DND-41 (cell line): ENCODE measurements at regions not wholly inside any gene's neighbourhood (a gene's known extent, or its start where the extent isn't known, plus 50 kb on each side); places are given as distances from the start of the nearest gene placed in this dataset.

ENCODE experiments used
- ATAC-seq: fragments of 200-7000 bp; cut with Tn5 transposase; 3 replicates; pipeline ENCODE4 v1.9.1; 2021; ENCODE audit warnings: low read depth; ENCODE audit not compliant: insufficient read depth
- DNase-seq: peaks from one replicate; pipeline ENCODE4 v3.0.0-alpha.2; 2020
- H2AFZ ChIP-seq: 2 replicates; pipeline ENCODE4 v1.6.0; 2012; ENCODE audit warnings: low read depth, low read length
- H3K27ac ChIP-seq: 2 replicates; pipeline ENCODE4 v1.5.1; 2012; ENCODE audit warnings: low read length, inconsistent platforms
- H3K27me3 ChIP-seq: fragments of 200-600 bp; sonication (generic); 2 replicates; pipeline ENCODE4 v1.6.0; 2012; ENCODE audit warnings: low read length, mild to moderate bottlenecking, inconsistent platforms; ENCODE audit not compliant: insufficient read depth, poor library complexity
- H3K36me3 ChIP-seq: 2 replicates; pipeline ENCODE4 v1.5.1; 2012; ENCODE audit warnings: low read length, inconsistent platforms; ENCODE audit not compliant: insufficient read depth
- H3K4me1 ChIP-seq: 2 replicates; pipeline ENCODE4 v1.5.1; 2012; ENCODE audit warnings: mild to moderate bottlenecking, low read length; ENCODE audit not compliant: insufficient read depth
- H3K4me2 ChIP-seq: 2 replicates; pipeline ENCODE4 v1.6.0; 2012; ENCODE audit warnings: mild to moderate bottlenecking, moderate library complexity, low read length, inconsistent platforms; ENCODE audit not compliant: insufficient read depth
- H3K4me3 ChIP-seq, 2 experiments: fragments of 200-600 bp in 1 of 2; shearing (Covaris generic) in 1 of 2; 2 replicates each; pipeline ENCODE4 v1.5.1; 2012 to 2016; ENCODE audit warnings: inconsistent platforms in 2 of 2, low read length in 2 of 2, mild to moderate bottlenecking in 2 of 2, low read depth in 1 of 2, moderate library complexity in 1 of 2
- H3K79me2 ChIP-seq: 2 replicates; pipeline ENCODE4 v1.6.0; 2012; ENCODE audit warnings: low read length, inconsistent platforms; ENCODE audit not compliant: insufficient read depth
- H3K9ac ChIP-seq: 2 replicates; pipeline ENCODE4 v1.6.0; 2012; ENCODE audit warnings: low read depth, mild to moderate bottlenecking, inconsistent platforms, low read length, moderate library complexity
- H3K9me3 ChIP-seq: 2 replicates; pipeline ENCODE4 v1.5.1; 2012; ENCODE audit warnings: low read length, moderate library complexity, mild to moderate bottlenecking, inconsistent platforms; ENCODE audit not compliant: insufficient read depth, severe bottlenecking
- H4K20me1 ChIP-seq: 2 replicates; pipeline ENCODE4 v1.6.0; 2012; ENCODE audit warnings: low read length; ENCODE audit not compliant: insufficient read depth
- EZH2 ChIP-seq: IDR thresholded peaks from 3 replicates; pipeline ENCODE4 v1.6.1; 2012; ENCODE audit warnings: borderline replicate concordance, low read depth, mild to moderate bottlenecking, moderate library complexity, low read length, inconsistent platforms; ENCODE audit not compliant: severe bottlenecking
- TF ChIP-seq, protein P1 (sequence below): IDR thresholded peaks from 2 replicates; pipeline ENCODE4 v1.5.1; 2012; ENCODE audit warnings: borderline replicate concordance, low read length, moderate library complexity, mild to moderate bottlenecking; ENCODE audit not compliant: poor library complexity, severe bottlenecking; ENCODE audit errors: extremely low read depth

DNA sequence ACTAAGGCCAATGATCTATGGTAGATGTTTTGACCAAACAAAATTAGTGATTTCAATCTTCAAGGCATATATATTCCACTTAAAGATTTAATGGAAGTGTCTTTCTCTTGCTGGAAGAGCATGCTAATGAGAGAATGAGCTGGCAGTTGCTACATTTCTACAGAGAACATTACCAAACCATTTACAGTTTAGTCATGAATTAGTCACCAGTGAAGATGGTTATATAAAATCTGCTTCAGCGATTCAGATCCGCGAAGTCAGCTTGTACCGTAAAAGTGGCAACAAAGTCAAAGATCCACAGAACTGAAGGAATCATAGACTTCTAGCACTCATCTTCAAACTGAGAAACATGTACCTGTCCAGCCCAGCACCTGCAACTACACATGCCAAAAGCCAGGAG is 156.3 kb downstream of the SLITRK5 start:
- H3K9me3 ChIP-seq, result no peaks in the 10 kb centered on the region
- H3K4me2 ChIP-seq, result no peak overlapping the region
- no peak overlapping the region for H3K9ac ChIP-seq
- H4K20me1 ChIP-seq, result no peaks in the 10 kb centered on the region
- no peaks in the 10 kb centered on the region for H3K27me3 ChIP-seq
- DNase-seq, result no peak
- no peak overlapping the region for H3K4me3 ChIP-seq
- no peaks in the 10 kb centered on the region for H3K4me1 ChIP-seq
- H3K36me3 ChIP-seq, result no peaks in the 10 kb centered on the region
- H2AFZ ChIP-seq, result no peak overlapping the region
- no peak for ATAC-seq
- TF ChIP-seq EZH2, result no peak
- TF ChIP-seq, protein P1, sequence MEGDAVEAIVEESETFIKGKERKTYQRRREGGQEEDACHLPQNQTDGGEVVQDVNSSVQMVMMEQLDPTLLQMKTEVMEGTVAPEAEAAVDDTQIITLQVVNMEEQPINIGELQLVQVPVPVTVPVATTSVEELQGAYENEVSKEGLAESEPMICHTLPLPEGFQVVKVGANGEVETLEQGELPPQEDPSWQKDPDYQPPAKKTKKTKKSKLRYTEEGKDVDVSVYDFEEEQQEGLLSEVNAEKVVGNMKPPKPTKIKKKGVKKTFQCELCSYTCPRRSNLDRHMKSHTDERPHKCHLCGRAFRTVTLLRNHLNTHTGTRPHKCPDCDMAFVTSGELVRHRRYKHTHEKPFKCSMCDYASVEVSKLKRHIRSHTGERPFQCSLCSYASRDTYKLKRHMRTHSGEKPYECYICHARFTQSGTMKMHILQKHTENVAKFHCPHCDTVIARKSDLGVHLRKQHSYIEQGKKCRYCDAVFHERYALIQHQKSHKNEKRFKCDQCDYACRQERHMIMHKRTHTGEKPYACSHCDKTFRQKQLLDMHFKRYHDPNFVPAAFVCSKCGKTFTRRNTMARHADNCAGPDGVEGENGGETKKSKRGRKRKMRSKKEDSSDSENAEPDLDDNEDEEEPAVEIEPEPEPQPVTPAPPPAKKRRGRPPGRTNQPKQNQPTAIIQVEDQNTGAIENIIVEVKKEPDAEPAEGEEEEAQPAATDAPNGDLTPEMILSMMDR, result no peak
- no peaks in the 10 kb centered on the region for H3K79me2 ChIP-seq
- H3K27ac ChIP-seq, result no peak overlapping the region

DNA sequence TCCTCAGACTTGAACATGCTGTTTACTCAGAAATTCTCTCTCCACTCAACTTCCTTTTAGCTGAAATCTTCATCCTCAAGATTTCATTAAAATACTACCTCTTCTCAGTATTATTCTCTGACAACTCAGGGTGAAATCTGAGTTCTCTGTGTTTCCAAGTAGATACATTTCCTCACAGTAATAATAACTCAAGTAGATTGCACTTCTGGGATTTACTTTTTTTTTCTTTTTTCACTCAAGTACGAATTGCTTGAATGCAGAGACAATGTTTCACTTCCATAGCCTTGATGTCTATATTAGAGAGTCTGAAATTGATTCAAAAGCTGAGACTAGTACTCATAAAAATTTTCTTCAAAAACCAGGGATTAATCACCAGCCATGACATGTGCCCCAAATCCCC is 166.4 kb downstream of the SLITRK5 start:
- Histone ChIP-seq H3K9ac (no peak overlapping the region), H3K27me3 (no peaks in the 10 kb centered on the region), H3K4me1 (no peaks in the 10 kb centered on the region), H3K4me3 (no peak overlapping the region), H2AFZ (no peak overlapping the region), H4K20me1 (no peaks in the 10 kb centered on the region), H3K36me3 (no peaks in the 10 kb centered on the region), H3K79me2 (no peaks in the 10 kb centered on the region), H3K4me2 (no peak overlapping the region), H3K27ac (no peak overlapping the region), H3K9me3 (no peaks in the 10 kb centered on the region)
- TF ChIP-seq EZH2, result no peak
- TF ChIP-seq, protein P1, result no peak
- DNase-seq (no peak), ATAC-seq (no peak)

DNA sequence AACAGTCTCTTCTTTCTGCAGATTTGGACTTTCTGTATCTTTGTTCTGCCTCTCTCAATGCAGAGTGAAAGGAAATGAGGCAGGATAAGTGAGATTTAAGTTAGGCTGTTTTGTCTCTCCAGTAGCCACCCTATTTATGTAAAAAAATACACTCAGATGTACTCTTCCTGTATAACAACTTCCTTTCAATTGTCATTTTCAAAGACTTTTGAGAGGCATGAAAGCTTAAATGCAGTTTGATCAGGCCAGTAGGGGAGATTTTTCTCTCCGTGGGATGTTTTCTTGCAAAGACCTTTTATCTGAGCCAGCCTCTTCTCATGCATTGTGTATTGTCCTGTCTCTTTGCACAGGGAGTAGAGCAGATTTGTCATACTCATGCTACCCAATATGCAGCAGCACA is 166.8 kb downstream of the SLITRK5 start:
- Histone ChIP-seq H3K27me3 (no peaks in the 10 kb centered on the region), H3K9me3 (no peaks in the 10 kb centered on the region), H3K27ac (no peak overlapping the region), H3K4me2 (no peak overlapping the region), H3K4me3 (no peak overlapping the region), H3K36me3 (no peaks in the 10 kb centered on the region), H3K4me1 (no peaks in the 10 kb centered on the region), H4K20me1 (no peaks in the 10 kb centered on the region), H3K9ac (no peak overlapping the region), H3K79me2 (no peaks in the 10 kb centered on the region), H2AFZ (no peak overlapping the region)
- no peak for DNase-seq
- ATAC-seq, result no peak
- no peak for TF ChIP-seq EZH2
- TF ChIP-seq, protein P1, result no peak

DNA sequence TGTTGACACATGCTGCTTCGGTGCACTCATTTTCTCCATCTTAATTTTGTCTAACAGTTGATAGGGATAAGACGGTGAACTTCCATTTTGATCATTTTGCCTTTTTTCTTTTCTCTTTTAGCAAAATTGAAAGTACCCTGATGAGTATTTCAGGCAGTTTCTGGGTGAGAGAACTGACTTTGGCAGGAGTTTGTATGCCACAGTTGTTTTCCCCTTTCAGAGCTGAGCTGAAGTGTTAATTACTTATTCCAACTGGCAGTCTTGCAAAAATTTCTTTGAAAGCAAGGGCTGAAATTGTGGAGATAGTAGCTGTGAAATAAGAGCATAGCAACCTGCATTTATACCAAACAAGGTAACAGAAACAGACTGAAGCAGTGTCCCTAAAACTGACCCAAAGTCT is 180.2 kb downstream of the SLITRK5 start:
- Histone ChIP-seq H3K27me3 (no peaks in the 10 kb centered on the region), H3K4me3 (no peak overlapping the region), H2AFZ (no peak overlapping the region), H3K79me2 (no peaks in the 10 kb centered on the region), H3K9ac (no peak overlapping the region), H3K9me3 (no peaks in the 10 kb centered on the region), H3K4me1 (no peaks in the 10 kb centered on the region), H3K27ac (no peak overlapping the region), H3K36me3 (no peaks in the 10 kb centered on the region), H3K4me2 (no peak overlapping the region), H4K20me1 (no peaks in the 10 kb centered on the region)
- ATAC-seq (no peak), DNase-seq (no peak)
- TF ChIP-seq, protein P1, result no peak
- TF ChIP-seq EZH2, result no peak
